ENCODE measurements at regions not wholly inside any gene's neighbourhood (a gene's known extent, or its start where the extent isn't known, plus 50 kb on each side); places are given as distances from the start of the nearest gene placed in this dataset.

- in situ Hi-C loops (cut with HindIII; ENCODE audit: low sequenced_read_pairs), result no loop called here
These were observed 63.0 kb downstream of the C5orf15 start for GRCh38 chr5:133905424-133905823.

GRCh38 chr5:133904641-133905040 is 63.8 kb downstream of the C5orf15 start:
- in situ Hi-C loops (cut with HindIII; ENCODE audit: low sequenced_read_pairs), result no loop called here

GRCh38 chr5:133902511-133903118 is 65.8 kb downstream of the C5orf15 start:
- in situ Hi-C loops (cut with HindIII; ENCODE audit: low sequenced_read_pairs), result no loop called here

DNA sequence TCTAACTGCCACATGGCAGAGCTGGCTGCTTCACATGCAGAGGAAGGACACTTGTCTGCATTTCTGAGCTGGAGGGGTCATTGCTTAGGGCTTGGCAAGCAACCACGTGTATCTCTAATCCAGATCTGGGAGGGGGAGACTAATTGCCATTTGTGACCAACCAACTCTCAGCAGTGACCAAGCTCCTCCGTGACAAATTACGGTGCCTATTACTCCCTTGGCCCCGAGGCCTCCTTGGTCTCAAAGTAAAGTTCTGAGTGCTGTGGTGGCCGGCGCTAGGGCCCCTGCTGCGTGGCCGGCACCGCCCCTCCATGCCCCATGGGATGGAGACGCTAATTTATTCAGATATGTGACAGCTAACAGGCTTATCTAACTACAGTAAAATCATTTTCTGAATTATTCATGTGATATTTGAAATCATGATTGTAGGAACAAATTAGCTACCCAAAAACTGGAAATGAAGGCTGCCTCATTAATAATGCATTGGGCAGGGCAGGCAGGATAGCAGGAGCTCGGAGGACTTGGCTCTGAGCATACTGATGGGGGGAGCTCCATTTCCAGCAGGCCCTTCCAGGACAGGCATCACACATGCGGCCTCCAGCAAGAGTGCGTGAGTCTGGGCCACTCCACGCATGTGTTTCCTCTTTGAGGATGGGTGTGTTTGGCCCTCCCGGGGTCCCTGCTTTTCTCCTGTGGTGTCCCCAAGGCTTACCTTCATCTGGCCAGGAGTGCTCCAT is 67.7 kb downstream of the C5orf15 start:
- in situ Hi-C loops (cut with HindIII; ENCODE audit: low sequenced_read_pairs), result no loop called here

DNA sequence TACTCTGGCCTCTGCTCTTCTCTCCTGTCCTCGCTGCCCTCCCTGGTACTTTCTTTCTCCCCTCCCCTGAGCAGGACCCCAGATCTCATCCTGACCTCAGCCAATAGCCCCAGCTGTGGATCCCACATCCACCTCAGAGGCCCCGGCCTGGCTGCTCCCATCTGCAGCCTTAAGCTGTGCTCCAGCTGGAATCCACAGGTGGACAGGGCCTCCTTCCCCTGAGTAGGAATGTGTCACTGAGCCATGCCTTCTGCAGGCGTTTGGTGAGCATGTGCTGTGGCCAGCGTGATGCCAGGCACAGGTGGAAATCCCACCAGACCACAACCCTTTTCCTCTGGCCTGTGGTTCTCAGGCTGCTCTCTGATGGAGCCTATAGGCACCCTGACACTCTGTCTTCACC is 68.9 kb downstream of the C5orf15 start:
- in situ Hi-C loops (cut with HindIII; ENCODE audit: low sequenced_read_pairs), result no loop called here

DNA sequence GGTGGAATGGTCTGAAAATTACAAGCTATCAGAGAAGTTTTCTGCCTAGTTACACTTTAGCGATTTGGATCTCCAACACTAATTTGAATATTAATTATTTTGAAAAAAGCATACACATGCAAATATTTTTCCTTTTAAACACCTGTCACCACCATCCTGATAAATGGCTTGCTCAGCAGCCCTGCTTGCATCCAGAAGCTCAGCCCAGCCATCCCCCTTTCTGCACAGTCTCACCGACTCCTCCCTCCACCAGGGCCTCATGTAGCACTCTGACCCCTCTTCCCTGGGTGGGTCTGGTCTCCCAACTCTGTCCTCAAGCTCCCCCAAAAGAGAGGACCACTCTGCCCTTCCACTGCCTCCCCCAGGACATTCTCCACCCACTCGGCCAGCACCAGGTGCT is 70.0 kb downstream of the C5orf15 start:
- in situ Hi-C loops (cut with HindIII; ENCODE audit: low sequenced_read_pairs), result no loop called here

DNA sequence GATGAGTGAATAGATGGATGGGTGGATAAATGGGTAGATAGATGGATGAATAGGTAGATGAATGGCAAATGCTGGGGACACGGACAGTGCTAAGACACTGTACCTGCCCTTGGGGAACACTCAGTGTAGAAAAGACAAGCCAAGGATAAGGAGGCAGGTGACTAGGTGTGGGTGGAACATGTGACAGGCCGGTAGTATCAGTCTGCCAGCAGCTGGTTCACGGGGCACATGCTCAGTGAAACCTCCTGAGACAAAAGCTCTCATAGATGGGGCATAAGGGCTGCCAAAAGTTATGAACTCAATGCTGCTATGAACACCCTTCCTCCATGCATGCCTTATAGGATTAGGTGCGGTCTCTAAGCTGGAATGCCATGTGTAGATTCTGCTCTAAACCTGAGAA is 71.0 kb downstream of the C5orf15 start:
- in situ Hi-C loops (cut with HindIII; ENCODE audit: low sequenced_read_pairs), result no loop called here

DNA sequence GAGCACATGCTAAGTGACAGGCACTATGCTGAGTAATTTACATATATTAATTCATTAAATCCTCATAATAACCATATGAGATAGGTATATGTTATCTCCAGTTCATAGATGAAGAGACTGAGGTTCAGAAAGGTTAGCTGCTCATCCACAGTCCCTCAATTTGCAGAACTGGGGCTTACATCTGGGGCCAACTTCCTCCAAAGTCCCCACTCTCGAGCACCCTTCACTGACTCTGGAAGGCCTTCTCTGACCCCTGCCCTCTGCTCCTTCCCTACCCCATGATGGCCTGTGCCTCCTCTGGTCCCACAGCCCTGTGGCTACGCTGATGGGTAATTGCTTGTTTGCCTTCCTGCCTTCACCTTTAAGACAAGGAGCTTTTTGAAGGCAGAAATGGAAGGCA is 71.6 kb downstream of the C5orf15 start:
- in situ Hi-C loops (cut with HindIII; ENCODE audit: low sequenced_read_pairs), result no loop called here

- in situ Hi-C loops (cut with HindIII; ENCODE audit: low sequenced_read_pairs), result no loop called here
These were observed 72.2 kb downstream of the C5orf15 start for GRCh38 chr5:133895979-133896845.

DNA sequence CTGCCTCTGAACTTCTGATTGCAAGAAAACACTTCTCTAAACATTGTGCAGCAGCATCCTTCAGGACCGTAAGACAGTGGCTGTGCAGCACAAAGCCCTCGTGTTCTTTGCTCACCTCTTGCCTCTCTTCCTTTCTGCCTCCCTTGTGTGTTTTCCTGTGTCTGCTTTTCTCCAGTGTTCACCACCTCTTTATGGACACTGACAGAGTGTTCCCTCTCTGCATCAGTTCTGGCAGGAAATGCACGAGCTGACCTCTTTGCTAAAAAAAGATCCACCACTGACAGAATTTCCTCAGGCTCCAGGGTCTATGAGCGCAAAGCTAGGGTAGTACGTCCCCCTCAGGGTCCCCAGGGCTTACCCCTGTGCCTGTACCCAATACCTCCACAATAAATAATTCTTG is 74.3 kb downstream of the C5orf15 start:
- in situ Hi-C loops (cut with HindIII; ENCODE audit: low sequenced_read_pairs), result no loop called here

DNA sequence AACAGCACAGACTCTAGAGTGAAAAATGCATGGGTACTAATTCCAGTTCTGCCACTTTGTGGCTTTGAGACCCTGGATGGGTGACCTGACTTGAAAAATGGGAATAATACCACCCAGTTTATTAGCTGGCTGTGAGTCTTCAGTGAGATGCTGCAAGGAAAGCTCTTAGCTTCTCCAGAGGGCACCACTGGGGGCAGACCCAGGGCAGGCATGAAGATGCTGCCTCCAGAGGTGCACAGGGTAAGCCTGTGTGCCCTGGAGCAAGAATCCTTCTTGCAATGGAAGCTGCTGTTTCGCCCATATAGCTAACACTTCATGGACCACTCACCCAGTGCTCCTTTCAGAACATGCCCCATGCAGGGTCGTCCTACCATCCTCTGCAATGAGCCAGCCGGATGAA is 75.7 kb downstream of the C5orf15 start:
- in situ Hi-C loops (cut with HindIII; ENCODE audit: low sequenced_read_pairs), result no loop called here

DNA sequence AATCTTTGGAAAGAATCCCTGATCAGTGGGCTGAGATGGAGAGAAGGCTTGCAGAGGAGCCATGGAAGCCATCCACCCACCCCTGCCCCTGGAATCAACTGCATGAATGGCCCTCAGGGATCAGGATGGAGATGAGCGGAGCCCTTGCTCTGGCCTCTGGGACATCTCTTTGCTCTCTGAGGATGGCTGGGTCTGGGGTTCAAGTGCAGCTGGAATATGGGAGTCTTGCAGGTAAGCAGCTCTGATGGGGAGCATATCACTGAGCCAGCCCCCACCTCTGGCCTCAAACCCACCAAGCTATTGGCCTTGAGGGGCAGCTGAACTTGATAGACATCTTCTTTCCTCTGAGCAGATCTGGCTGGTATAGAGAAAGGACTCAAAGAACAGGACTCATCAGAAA is 76.1 kb downstream of the C5orf15 start:
- in situ Hi-C loops (cut with HindIII; ENCODE audit: low sequenced_read_pairs), result no loop called here

DNA sequence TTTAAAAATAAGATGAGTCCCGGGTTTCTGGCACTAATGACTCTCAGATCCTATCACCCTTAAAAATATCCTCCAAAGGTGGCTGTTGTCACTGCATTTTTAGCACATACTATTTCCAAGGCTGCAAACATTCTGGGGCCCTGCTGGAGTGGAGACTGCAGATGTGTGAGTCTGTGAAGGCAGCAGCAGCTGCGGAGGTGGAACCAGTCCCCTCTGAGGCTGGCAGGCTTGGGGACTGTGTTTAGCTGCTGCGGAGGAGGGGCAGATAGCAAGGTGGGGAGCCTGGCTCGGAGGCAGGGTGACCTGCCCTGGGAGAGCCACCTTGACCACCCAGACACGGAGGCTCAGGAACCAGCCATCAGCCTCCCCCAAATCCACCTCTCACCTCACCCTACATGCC is 77.0 kb downstream of the C5orf15 start:
- in situ Hi-C loops (cut with HindIII; ENCODE audit: low sequenced_read_pairs), result no loop called here

DNA sequence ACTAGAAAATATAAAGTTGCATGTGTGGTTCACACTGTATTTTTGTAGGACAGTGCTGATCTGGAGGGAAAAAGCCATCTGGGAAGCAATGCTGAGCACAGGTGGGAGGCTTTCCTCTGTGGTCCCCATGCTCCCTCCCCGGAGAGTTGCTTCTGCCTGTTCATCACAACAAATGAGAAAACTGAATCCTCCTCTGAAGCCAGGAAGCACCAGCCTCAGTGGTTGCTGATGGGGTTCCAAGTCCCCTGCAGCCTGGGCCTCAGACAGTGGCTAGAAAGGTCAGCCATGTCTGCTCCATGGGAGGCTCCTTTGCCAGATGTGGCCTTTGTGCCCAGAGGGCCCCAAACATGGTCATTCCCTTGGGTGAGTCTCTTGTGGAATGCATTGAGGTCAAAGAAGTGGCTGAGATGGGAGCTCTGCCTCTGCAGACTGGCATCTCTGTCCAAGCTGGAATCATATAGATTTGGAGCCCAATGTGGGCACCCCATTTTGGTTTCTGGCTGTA is 77.6 kb downstream of the C5orf15 start:
- in situ Hi-C loops (cut with HindIII; ENCODE audit: low sequenced_read_pairs), result no loop called here

- in situ Hi-C loops (cut with HindIII; ENCODE audit: low sequenced_read_pairs), result no loop called here
These were observed 78.1 kb downstream of the C5orf15 start for GRCh38 chr5:133890314-133890713.

DNA sequence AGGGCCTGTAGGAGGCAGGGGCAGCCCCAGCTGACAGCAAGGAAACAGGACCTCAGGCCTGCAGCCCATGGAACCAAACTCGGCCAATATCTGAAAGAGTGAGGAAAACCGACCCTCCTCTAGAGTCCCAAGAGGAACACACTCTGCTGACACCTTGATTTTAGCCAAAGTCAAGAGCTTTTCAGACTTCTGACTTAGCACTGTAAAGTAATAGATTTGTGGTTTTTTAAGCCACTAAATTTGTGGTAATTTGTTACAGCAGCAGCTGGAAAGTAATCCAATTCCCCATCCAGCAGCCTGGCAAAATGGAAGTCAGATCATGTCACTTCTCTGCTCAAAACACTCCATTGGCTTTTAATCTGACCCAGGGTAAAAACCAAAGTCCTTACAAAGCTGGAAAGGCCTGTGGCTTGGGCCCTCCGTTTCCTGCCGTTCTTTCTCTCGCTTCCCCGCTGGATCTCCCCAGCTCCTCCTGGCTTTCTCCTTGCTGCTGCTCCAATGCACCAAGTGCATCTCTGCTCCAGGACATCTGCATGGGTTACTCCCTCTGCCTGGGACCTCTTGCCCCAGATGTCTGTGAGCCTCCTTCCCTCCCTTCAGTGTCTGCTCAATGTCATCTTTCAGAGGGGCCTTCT is 79.0 kb downstream of the C5orf15 start:
- in situ Hi-C loops (cut with HindIII; ENCODE audit: low sequenced_read_pairs), result no loop called here

DNA sequence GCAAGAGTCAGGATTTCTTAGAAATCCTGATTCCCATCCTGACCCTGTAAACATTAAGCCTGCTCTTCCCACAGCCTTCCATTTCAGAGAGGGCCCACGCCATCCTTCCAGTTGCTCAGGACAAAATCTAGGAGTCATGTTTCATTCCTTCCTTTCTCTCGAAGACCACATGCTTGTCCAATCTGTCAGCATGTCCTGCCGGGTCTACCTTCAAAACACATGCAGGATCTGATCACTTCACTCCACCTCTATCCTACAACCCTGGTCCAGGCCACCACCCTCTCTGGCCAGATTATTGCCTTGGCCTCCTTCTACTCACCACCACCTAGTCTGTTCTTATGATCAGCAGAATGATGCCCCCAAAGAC is 79.8 kb downstream of the C5orf15 start:
- in situ Hi-C loops (cut with HindIII; ENCODE audit: low sequenced_read_pairs), result no loop called here

GRCh38 chr5:133885566-133885965 is 82.9 kb downstream of the C5orf15 start:
- in situ Hi-C loops (cut with HindIII; ENCODE audit: low sequenced_read_pairs), result no loop called here

DNA sequence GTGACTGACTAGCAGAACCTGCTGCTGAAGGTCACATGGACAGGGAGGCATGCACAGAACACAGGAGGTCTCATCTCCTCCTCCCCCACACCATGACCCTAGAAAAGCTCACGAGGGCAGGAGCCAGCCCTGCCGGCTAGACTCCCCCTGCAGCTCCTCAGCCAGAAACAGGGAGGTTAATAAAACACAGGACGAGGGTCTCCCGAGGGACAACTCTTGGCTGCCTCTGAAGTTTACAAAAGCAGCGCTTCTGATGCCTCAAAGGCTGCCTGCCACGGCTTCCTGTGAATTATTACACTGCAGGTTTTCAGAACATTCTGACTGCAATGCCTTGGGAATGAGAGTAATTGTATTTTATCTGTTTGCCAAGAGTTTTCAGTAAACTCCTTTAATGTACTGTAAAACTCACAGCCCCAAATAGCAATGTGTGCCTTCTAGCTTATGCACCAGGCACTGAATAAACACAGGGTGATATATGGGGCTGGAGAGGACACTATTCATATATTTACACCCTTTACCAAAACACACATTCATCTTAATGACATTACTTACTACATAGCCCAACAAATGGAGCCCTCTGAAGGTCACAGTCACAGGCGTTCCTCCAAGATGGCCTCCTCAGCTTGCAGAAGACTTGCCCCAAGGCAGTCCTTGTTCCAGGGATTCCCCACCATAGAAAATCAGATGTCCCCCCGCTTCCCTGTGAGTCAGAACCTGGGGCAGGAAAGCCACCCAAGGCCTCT is 83.7 kb downstream of the C5orf15 start:
- in situ Hi-C loops (cut with HindIII; ENCODE audit: low sequenced_read_pairs), result loop anchor here (5.0 kb wide), 1 partner anchor 332 kb away; no protein-coding TSS in a partner anchor

- in situ Hi-C loops (cut with HindIII; ENCODE audit: low sequenced_read_pairs), result loop anchor here (5.0 kb wide), 1 partner anchor 332 kb away; no protein-coding TSS in a partner anchor
These were observed 84.5 kb downstream of the C5orf15 start for GRCh38 chr5:133883916-133884315.
